T-helper 2 cell treated with Interferon-gamma antibody and Interleukin-4, amounts not matched to agents 5 μg/mL and 100 μg/mL, for 36 hours (primary cell): ENCODE measurements at regions not wholly inside any gene's neighbourhood (a gene's known extent, or its start where the extent isn't known, plus 50 kb on each side); places are given as distances from the start of the nearest gene placed in this dataset.
"Not testable (repeated sequence)": the region's sequence is repeated elsewhere in the genome, so short reads cannot be mapped to it uniquely, and the experiment has no call there.

Source experiments
- DNase-seq: peaks from one replicate; pipeline ENCODE4 v3.0.0; 2021; ENCODE audit warnings: low spot score
- H3K27ac Mint-ChIP-seq: one replicate; pipeline ENCODE4 v1.8.0; 2021; ENCODE audit warnings: mild to moderate bottlenecking, mixed read lengths
- H3K27me3 Mint-ChIP-seq: one replicate; pipeline ENCODE4 v1.8.0; 2021; ENCODE audit warnings: low read depth, mixed read lengths
- H3K36me3 Mint-ChIP-seq: one replicate; pipeline ENCODE4 v1.8.0; 2021; ENCODE audit warnings: low read depth, mixed read lengths
- H3K4me1 Mint-ChIP-seq: one replicate; pipeline ENCODE4 v1.8.0; 2021; ENCODE audit warnings: low read depth, mixed read lengths
- H3K4me3 Mint-ChIP-seq: one replicate; pipeline ENCODE4 v1.8.0; 2022; ENCODE audit warnings: mild to moderate bottlenecking, moderate library complexity, mixed read lengths
- H3K9me3 Mint-ChIP-seq: one replicate; pipeline ENCODE4 v1.8.0; 2021; ENCODE audit warnings: mixed read lengths

- H3K4me3 Mint-ChIP-seq: no peak overlapping the region
- no peaks in the 10 kb centered on the region for H3K4me1 Mint-ChIP-seq
- DNase-seq: no peak
- H3K9me3 Mint-ChIP-seq: peaks cover 12% of the 10 kb centered on the region
- H3K36me3 Mint-ChIP-seq: no peaks in the 10 kb centered on the region
- no peak overlapping the region for H3K27ac Mint-ChIP-seq
- H3K27me3 Mint-ChIP-seq: no peaks in the 10 kb centered on the region
Measured at GRCh38 chr4:18445110-18445509, 423.6 kb upstream of the LCORL start.

- DNase-seq: no peak
- Mint-ChIP-seq H3K27me3 (no peaks in the 10 kb centered on the region), H3K9me3 (peaks cover 12% of the 10 kb centered on the region), H3K4me3 (no peak overlapping the region), H3K27ac (no peak overlapping the region), H3K36me3 (no peaks in the 10 kb centered on the region), H3K4me1 (no peaks in the 10 kb centered on the region)
Measured at GRCh38 chr4:18444206-18444605, 422.7 kb upstream of the LCORL start.

GRCh38 chr4:18442957-18443356, 421.4 kb upstream of the LCORL start:
- peaks cover 12% of the 10 kb centered on the region for H3K9me3 Mint-ChIP-seq
- no peaks in the 10 kb centered on the region for H3K36me3 Mint-ChIP-seq
- no peaks in the 10 kb centered on the region for H3K4me1 Mint-ChIP-seq
- DNase-seq: no peak
- H3K27ac Mint-ChIP-seq: no peak overlapping the region
- H3K27me3 Mint-ChIP-seq: no peaks in the 10 kb centered on the region
- H3K4me3 Mint-ChIP-seq: no peak overlapping the region

GRCh38 chr4:18441676-18442075, 420.1 kb upstream of the LCORL start:
- no peak for DNase-seq
- Mint-ChIP-seq H3K36me3 (no peaks in the 10 kb centered on the region), H3K4me3 (no peak overlapping the region), H3K27me3 (no peaks in the 10 kb centered on the region), H3K9me3 (peaks cover 12% of the 10 kb centered on the region), H3K27ac (no peak overlapping the region), H3K4me1 (no peaks in the 10 kb centered on the region)

- Mint-ChIP-seq H3K27me3 (no peaks in the 10 kb centered on the region), H3K4me3 (no peak overlapping the region), H3K4me1 (no peaks in the 10 kb centered on the region), H3K9me3 (peaks cover 12% of the 10 kb centered on the region), H3K27ac (no peak overlapping the region), H3K36me3 (no peaks in the 10 kb centered on the region)
- no peak for DNase-seq
Measured at GRCh38 chr4:18441203-18441590, 419.6 kb upstream of the LCORL start.

GRCh38 chr4:18440527-18441202, 419.1 kb upstream of the LCORL start:
- DNase-seq: no peak
- Mint-ChIP-seq H3K9me3 (peaks cover 12% of the 10 kb centered on the region), H3K27ac (no peak overlapping the region), H3K4me3 (no peak overlapping the region), H3K27me3 (no peaks in the 10 kb centered on the region), H3K36me3 (no peaks in the 10 kb centered on the region), H3K4me1 (no peaks in the 10 kb centered on the region)

- Mint-ChIP-seq H3K27me3 (no peaks in the 10 kb centered on the region), H3K4me3 (no peak overlapping the region), H3K4me1 (no peaks in the 10 kb centered on the region), H3K36me3 (no peaks in the 10 kb centered on the region), H3K9me3 (peaks cover 6% of the 10 kb centered on the region), H3K27ac (no peak overlapping the region)
- no peak for DNase-seq
Measured at GRCh38 chr4:18439311-18439710, 417.8 kb upstream of the LCORL start.

GRCh38 chr4:18435781-18436180, 414.2 kb upstream of the LCORL start:
- no peak overlapping the region for H3K4me3 Mint-ChIP-seq
- no peak for DNase-seq
- H3K27ac Mint-ChIP-seq: no peak overlapping the region
- no peaks in the 10 kb centered on the region for H3K4me1 Mint-ChIP-seq
- H3K9me3 Mint-ChIP-seq: no peaks in the 10 kb centered on the region
- H3K27me3 Mint-ChIP-seq: no peaks in the 10 kb centered on the region
- H3K36me3 Mint-ChIP-seq: no peaks in the 10 kb centered on the region

- DNase-seq: no peak
- Mint-ChIP-seq H3K4me1 (no peaks in the 10 kb centered on the region), H3K36me3 (no peaks in the 10 kb centered on the region), H3K4me3 (no peak overlapping the region), H3K9me3 (no peaks in the 10 kb centered on the region), H3K27ac (no peak overlapping the region), H3K27me3 (no peaks in the 10 kb centered on the region)
Measured at GRCh38 chr4:18422685-18423084, 401.1 kb upstream of the LCORL start.

- Mint-ChIP-seq H3K27me3 (no peaks in the 10 kb centered on the region), H3K4me1 (no peaks in the 10 kb centered on the region), H3K27ac (no peak overlapping the region), H3K36me3 (no peaks in the 10 kb centered on the region), H3K9me3 (no peaks in the 10 kb centered on the region), H3K4me3 (no peak overlapping the region)
- DNase-seq: no peak
Measured at GRCh38 chr4:18421519-18421918, 400.0 kb upstream of the LCORL start.

GRCh38 chr4:18419780-18420179, 398.2 kb upstream of the LCORL start:
- no peak for DNase-seq
- Mint-ChIP-seq H3K36me3 (no peaks in the 10 kb centered on the region), H3K4me3 (no peak overlapping the region), H3K27ac (no peak overlapping the region), H3K4me1 (no peaks in the 10 kb centered on the region), H3K27me3 (no peaks in the 10 kb centered on the region), H3K9me3 (no peaks in the 10 kb centered on the region)

- not testable (repeated sequence) for H3K9me3 Mint-ChIP-seq, H3K27me3 Mint-ChIP-seq, H3K27ac Mint-ChIP-seq, DNase-seq, H3K4me1 Mint-ChIP-seq, H3K36me3 Mint-ChIP-seq, H3K4me3 Mint-ChIP-seq
Measured at GRCh38 chr4:18418195-18418898, 396.8 kb upstream of the LCORL start.

- not testable (repeated sequence) for H3K4me1 Mint-ChIP-seq, H3K27ac Mint-ChIP-seq, H3K36me3 Mint-ChIP-seq, DNase-seq, H3K4me3 Mint-ChIP-seq, H3K9me3 Mint-ChIP-seq, H3K27me3 Mint-ChIP-seq
Measured at GRCh38 chr4:18417651-18418050, 396.1 kb upstream of the LCORL start.

- Mint-ChIP-seq H3K4me1 (no peaks in the 10 kb centered on the region), H3K36me3 (no peaks in the 10 kb centered on the region), H3K4me3 (no peak overlapping the region), H3K9me3 (no peaks in the 10 kb centered on the region), H3K27ac (no peak overlapping the region), H3K27me3 (no peaks in the 10 kb centered on the region)
- no peak for DNase-seq
Measured at GRCh38 chr4:18406264-18406663, 384.7 kb upstream of the LCORL start.

- DNase-seq: no peak
- Mint-ChIP-seq H3K4me3 (no peak overlapping the region), H3K27ac (no peak overlapping the region), H3K9me3 (no peaks in the 10 kb centered on the region), H3K36me3 (no peaks in the 10 kb centered on the region), H3K27me3 (no peaks in the 10 kb centered on the region), H3K4me1 (no peaks in the 10 kb centered on the region)
Measured at GRCh38 chr4:18405054-18405453, 383.5 kb upstream of the LCORL start.
